Uterus (tissue), 3 donors: ENCODE measurements at regions not wholly inside any gene's neighbourhood (a gene's known extent, or its start where the extent isn't known, plus 50 kb on each side); places are given as distances from the start of the nearest gene placed in this dataset.

Experiments
- DNase-seq, 2 donors: peaks; one replicate each; pipeline ENCODE4 v3.0.0-alpha.2; 2019 to 2020
- H3K27ac ChIP-seq, 2 donors: fragments of 200-600 bp; sonication (generic); 1 replicate in 1 of 2; 2 replicates in 1 of 2; pipeline ENCODE4 v1.5.1; 2016 to 2018
- H3K27me3 ChIP-seq, 2 donors: fragments of 200-600 bp; sonication (generic); one replicate each; pipeline ENCODE4 v1.5.1; 2018 to 2019; ENCODE audit warnings: control low read depth in 1 of 2
- H3K36me3 ChIP-seq, 2 donors: fragments of 200-600 bp; sonication (generic); one replicate each; pipeline ENCODE4 v1.5.1; 2019; ENCODE audit warnings: control low read depth in 1 of 2
- H3K4me1 ChIP-seq, 2 donors: fragments of 200-600 bp; sonication (generic); one replicate each; pipeline ENCODE4 v1.5.1; 2018 to 2019; ENCODE audit warnings: control low read depth in 1 of 2
- H3K4me3 ChIP-seq, 2 donors: fragments of 200-600 bp; sonication (generic); 1 replicate in 1 of 2; 2 replicates in 1 of 2; pipeline ENCODE4 v1.5.1; 2018 to 2019; ENCODE audit warnings: mild to moderate bottlenecking in 1 of 2
- H3K9me3 ChIP-seq, 2 donors: fragments of 200-600 bp; sonication (generic); one replicate each; pipeline ENCODE4 v1.5.1; 2019; ENCODE audit warnings: control low read depth in 1 of 2
- POLR2A ChIP-seq, 2 donors: fragments of 450-650 bp; IDR thresholded peaks; one replicate each; pipeline ENCODE4 v1.6.1; 2016; ENCODE audit warnings: antibody characterized with exemption in 2 of 2, mild to moderate bottlenecking in 1 of 2, moderate library complexity in 1 of 2
- intact Hi-C: fragments of 100-400 bp; cut with DNase I; formaldehyde crosslinking; loops from one replicate; pipeline ENCODE4 v1.15.1; 2023; ENCODE audit warnings: low total_unique reads
- TF ChIP-seq, protein P1 (sequence below), 4 experiments: fragments of 200-600 bp in 2 of 4; fragments of 450-650 bp in 2 of 4; sonication (generic) in 2 of 4; IDR thresholded peaks; one replicate each; pipeline ENCODE4 v1.5.1; 2016 to 2019; ENCODE audit warnings: antibody characterized with exemption in 4 of 4, mild to moderate bottlenecking in 2 of 4, moderate library complexity in 1 of 4
- donor health status: DM: yes; HTN: yes; CAD: no.

DNA sequence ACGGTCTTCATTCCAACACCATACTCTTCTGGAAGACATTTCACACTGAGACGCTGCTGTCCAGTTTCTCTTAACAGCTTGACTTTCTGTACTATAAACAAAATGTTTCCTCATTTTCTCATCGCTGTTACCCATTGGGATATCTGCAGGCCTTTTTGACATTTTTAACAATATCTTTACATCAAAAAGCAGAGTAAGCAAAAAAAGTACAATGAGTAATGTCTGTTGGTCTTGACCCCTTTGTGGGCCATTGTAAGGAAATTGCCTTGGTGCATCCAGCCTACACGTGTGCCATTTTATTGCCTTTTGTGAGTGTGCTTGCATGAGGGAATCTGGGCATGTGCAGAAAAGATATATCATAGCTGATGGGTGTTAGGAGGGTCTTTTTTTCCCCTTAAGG, 129.1 kb upstream of the MANEA start:
- H3K27me3 ChIP-seq, result no peaks in the 10 kb centered on the region
- no peaks in the 10 kb centered on the region for H3K9me3 ChIP-seq
- H3K27ac ChIP-seq, result no peak overlapping the region
- H3K36me3 ChIP-seq, result no peaks in the 10 kb centered on the region
- DNase-seq, result no peak
- no peak for TF ChIP-seq POLR2A (IDR thresholded peaks at IDR 0.05)
- TF ChIP-seq, protein P1, sequence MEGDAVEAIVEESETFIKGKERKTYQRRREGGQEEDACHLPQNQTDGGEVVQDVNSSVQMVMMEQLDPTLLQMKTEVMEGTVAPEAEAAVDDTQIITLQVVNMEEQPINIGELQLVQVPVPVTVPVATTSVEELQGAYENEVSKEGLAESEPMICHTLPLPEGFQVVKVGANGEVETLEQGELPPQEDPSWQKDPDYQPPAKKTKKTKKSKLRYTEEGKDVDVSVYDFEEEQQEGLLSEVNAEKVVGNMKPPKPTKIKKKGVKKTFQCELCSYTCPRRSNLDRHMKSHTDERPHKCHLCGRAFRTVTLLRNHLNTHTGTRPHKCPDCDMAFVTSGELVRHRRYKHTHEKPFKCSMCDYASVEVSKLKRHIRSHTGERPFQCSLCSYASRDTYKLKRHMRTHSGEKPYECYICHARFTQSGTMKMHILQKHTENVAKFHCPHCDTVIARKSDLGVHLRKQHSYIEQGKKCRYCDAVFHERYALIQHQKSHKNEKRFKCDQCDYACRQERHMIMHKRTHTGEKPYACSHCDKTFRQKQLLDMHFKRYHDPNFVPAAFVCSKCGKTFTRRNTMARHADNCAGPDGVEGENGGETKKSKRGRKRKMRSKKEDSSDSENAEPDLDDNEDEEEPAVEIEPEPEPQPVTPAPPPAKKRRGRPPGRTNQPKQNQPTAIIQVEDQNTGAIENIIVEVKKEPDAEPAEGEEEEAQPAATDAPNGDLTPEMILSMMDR (IDR thresholded peaks at IDR 0.05), result no peak
- intact Hi-C loops, result no loop called here
- H3K4me1 ChIP-seq, result no peaks in the 10 kb centered on the region
- H3K4me3 ChIP-seq, result no peak overlapping the region

GRCh38 chr6:95469511-95469910, 107.8 kb upstream of the MANEA start:
- Histone ChIP-seq H3K27ac (no peak overlapping the region), H3K27me3 (no peaks in the 10 kb centered on the region), H3K4me3 (no peak overlapping the region), H3K9me3 (no peaks in the 10 kb centered on the region), H3K36me3 (no peaks in the 10 kb centered on the region), H3K4me1 (no peaks in the 10 kb centered on the region)
- intact Hi-C loops, result no loop called here
- TF ChIP-seq, protein P1 (IDR thresholded peaks at IDR 0.05), result no peak
- no peak for TF ChIP-seq POLR2A (IDR thresholded peaks at IDR 0.05)
- no peak for DNase-seq

DNA sequence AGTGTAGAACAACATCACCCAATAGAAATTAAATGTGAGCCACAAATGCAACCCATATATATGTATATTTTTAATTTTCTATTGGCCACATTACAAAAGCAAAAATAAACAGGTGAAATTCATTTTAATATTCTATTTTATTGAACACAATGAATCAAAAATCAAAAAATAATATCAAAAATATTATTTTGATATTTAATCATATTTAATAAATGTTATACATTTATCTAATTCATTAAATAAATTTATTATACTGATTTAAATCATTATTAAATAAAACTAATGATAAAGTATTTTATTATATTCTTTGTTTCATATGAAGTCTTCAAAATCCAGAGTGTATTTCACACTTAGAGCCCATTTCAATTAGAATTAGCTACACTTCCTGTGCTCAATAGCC, 98.4 kb upstream of the MANEA start:
- Histone ChIP-seq H3K36me3 (no peaks in the 10 kb centered on the region), H3K27me3 (no peaks in the 10 kb centered on the region), H3K9me3 (no peaks in the 10 kb centered on the region), H3K4me1 (no peaks in the 10 kb centered on the region), H3K4me3 (no peak overlapping the region), H3K27ac (no peak overlapping the region)
- intact Hi-C loops, result no loop called here
- TF ChIP-seq, protein P1 (IDR thresholded peaks at IDR 0.05), result no peak
- TF ChIP-seq POLR2A (IDR thresholded peaks at IDR 0.05), result no peak
- DNase-seq, result no peak

- TF ChIP-seq POLR2A (IDR thresholded peaks at IDR 0.05), result no peak
- TF ChIP-seq, protein P1 (IDR thresholded peaks at IDR 0.05), result no peak
- DNase-seq, result no peak
- intact Hi-C loops, result no loop called here
- H3K4me1 ChIP-seq, result no peaks in the 10 kb centered on the region
- no peaks in the 10 kb centered on the region for H3K27me3 ChIP-seq
- no peak overlapping the region for H3K4me3 ChIP-seq
- no peaks in the 10 kb centered on the region for H3K36me3 ChIP-seq
- no peaks in the 10 kb centered on the region for H3K9me3 ChIP-seq
- no peak overlapping the region for H3K27ac ChIP-seq
These were observed 89.5 kb upstream of the MANEA start for GRCh38 chr6:95487817-95488216.

DNA sequence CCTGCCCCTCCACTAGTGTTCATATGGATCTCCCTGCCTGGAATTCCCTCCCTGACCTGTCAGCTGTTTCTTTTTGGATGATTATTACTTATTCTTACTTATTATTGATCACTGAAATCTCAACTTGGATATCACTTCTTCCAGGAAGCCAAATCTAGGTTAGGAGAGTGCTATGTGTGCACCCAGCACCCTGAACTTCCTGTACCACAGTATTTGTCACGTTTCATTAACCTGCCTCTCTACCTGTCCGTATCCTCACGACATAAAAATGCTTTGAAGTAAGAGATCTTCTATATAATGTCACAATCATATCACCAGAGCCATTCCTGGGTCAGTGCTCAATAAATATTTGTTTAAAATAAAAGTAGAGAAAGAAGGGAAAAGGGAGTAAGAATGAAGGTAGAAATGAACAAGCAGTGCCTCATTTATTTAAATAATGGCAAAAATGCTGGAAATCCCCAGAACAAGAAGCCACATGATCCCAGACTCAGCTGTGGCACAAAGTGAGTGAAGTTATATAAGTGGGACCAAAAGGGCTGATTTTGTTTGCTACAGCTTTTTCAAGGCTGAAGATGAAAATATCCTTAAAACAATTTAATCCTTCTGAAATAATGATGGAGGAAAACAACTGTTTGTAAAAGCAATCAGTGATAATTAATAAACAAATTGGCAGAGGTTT, 88.0 kb upstream of the MANEA start:
- Histone ChIP-seq H3K4me1 (no peaks in the 10 kb centered on the region), H3K36me3 (no peaks in the 10 kb centered on the region), H3K27me3 (no peaks in the 10 kb centered on the region), H3K9me3 (no peaks in the 10 kb centered on the region), H3K27ac (no peak overlapping the region), H3K4me3 (no peak overlapping the region)
- no peak for TF ChIP-seq POLR2A (IDR thresholded peaks at IDR 0.05)
- TF ChIP-seq, protein P1 (IDR thresholded peaks at IDR 0.05), result no peak
- intact Hi-C loops, result no loop called here
- DNase-seq, result no peak
